ENCODE measurements at regions not wholly inside any gene's neighbourhood (a gene's known extent, or its start where the extent isn't known, plus 50 kb on each side); places are given as distances from the start of the nearest gene placed in this dataset.

DNA sequence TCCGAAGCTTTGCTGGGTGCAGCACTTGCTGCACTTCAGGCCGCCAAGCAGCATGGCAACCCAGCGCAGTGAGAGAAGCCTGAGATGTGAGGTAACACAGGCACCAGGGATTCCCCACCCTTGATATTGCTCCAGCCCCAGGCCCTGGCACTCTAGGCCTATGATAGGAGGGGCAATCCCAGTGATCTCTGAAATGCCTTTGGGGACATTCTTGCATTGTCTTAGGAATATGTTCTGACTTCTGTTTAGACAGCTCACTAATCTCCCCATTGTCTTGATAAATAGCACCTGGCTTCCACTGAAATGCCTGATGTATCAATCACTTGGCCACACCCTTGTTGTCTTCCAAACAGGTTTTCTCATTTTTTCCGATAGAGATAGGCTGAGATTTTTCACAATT is 102.8 kb downstream of the SOX14 start (continued):
- TF ChIP-seq, protein P1, sequence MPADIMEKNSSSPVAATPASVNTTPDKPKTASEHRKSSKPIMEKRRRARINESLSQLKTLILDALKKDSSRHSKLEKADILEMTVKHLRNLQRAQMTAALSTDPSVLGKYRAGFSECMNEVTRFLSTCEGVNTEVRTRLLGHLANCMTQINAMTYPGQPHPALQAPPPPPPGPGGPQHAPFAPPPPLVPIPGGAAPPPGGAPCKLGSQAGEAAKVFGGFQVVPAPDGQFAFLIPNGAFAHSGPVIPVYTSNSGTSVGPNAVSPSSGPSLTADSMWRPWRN (IDR thresholded peaks at IDR 0.05; ENCODE audit: low read depth): no peak
- no peak for TF ChIP-seq CBX8 (IDR thresholded peaks at IDR 0.05; ENCODE audit: borderline replicate concordance, extremely low read depth, low read depth, low read length, poor library complexity, severe bottlenecking)

DNA sequence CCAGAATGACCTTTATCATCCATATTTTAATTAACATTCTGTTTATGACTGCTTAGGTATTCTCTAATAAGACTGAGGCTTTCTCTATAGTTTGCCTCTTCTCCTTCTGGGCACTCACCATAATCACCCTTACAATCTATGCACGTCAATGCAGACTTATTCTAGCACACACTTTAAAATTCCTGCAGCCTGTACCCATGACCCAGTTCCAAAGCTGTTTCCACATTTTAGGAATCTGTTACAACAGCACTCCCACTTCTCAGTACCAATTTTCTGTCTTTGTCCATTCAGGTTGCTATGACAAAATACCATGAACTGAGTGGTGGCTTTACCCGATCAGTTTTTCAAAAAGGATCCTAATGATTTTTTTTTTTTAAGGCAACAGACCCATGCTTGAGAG is 103.5 kb downstream of the SOX14 start:
- no peaks in the 10 kb centered on the region for H4K20me1 ChIP-seq (replicated peaks; ENCODE audit: control insufficient read depth, insufficient read depth, low read length)
- BruUV-seq (replicated peaks): no TSS peak

More for the DNA sequence above, 103.5 kb downstream of the SOX14 start:
- ATAC-seq: no peak
- DNase-seq (ENCODE audit: extremely low read depth in 1 of 4, low spot score in 3 of 4): no peak
- no peaks in the 10 kb centered on the region for H3K27me3 ChIP-seq (ENCODE audit: control insufficient read depth in 2 of 2, insufficient read depth in 2 of 2, low read length in 2 of 2)
- TF ChIP-seq CREM (IDR thresholded peaks at IDR 0.05; ENCODE audit: low read depth): no peak
- no peak for TF ChIP-seq NELFE (IDR thresholded peaks at IDR 0.05; ENCODE audit: insufficient read depth, insufficient read length)
- no peak for TF ChIP-seq ZNF253 (CRISPR knock-in tag; conservative IDR thresholded peaks at IDR 0.05)
- TF ChIP-seq KHSRP (IDR thresholded peaks at IDR 0.05): no peak
- TF ChIP-seq, protein P2, sequence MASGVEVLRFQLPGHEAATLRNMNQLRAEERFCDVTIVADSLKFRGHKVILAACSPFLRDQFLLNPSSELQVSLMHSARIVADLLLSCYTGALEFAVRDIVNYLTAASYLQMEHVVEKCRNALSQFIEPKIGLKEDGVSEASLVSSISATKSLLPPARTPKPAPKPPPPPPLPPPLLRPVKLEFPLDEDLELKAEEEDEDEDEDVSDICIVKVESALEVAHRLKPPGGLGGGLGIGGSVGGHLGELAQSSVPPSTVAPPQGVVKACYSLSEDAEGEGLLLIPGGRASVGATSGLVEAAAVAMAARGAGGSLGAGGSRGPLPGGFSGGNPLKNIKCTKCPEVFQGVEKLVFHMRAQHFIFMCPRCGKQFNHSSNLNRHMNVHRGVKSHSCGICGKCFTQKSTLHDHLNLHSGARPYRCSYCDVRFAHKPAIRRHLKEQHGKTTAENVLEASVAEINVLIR (CRISPR knock-in tag; IDR thresholded peaks at IDR 0.05): no peak
- TF ChIP-seq ZNF140 (CRISPR knock-in tag; IDR thresholded peaks at IDR 0.05): no peak
- TF ChIP-seq ZNF41 (CRISPR knock-in tag; conservative IDR thresholded peaks at IDR 0.05): no peak
- no peak for TF ChIP-seq FOXM1 (IDR thresholded peaks at IDR 0.05; ENCODE audit: low read depth)
- TF ChIP-seq FOXM1 (CRISPR knock-in tag; IDR thresholded peaks at IDR 0.05; ENCODE audit: low read depth): no peak
- no peak for TF ChIP-seq NFRKB (IDR thresholded peaks at IDR 0.05; ENCODE audit: low read depth)
- no peak for TF ChIP-seq ZBTB17 (CRISPR knock-in tag; IDR thresholded peaks at IDR 0.05)
- TF ChIP-seq, protein P3, sequence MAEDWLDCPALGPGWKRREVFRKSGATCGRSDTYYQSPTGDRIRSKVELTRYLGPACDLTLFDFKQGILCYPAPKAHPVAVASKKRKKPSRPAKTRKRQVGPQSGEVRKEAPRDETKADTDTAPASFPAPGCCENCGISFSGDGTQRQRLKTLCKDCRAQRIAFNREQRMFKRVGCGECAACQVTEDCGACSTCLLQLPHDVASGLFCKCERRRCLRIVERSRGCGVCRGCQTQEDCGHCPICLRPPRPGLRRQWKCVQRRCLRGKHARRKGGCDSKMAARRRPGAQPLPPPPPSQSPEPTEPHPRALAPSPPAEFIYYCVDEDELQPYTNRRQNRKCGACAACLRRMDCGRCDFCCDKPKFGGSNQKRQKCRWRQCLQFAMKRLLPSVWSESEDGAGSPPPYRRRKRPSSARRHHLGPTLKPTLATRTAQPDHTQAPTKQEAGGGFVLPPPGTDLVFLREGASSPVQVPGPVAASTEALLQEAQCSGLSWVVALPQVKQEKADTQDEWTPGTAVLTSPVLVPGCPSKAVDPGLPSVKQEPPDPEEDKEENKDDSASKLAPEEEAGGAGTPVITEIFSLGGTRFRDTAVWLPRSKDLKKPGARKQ (CRISPR knock-in tag; IDR thresholded peaks at IDR 0.05): no peak
- TF ChIP-seq ZNF586 (CRISPR knock-in tag; conservative IDR thresholded peaks at IDR 0.05): no peak
- no peak for TF ChIP-seq ZSCAN32 (CRISPR knock-in tag; IDR thresholded peaks at IDR 0.05)
- no peak for TF ChIP-seq MCM2 (IDR thresholded peaks at IDR 0.05; ENCODE audit: low read depth)
- TF ChIP-seq CHD2 (IDR thresholded peaks at IDR 0.05; ENCODE audit: low read depth, low read length): no peak
- no peak overlapping the region for H3K9ac ChIP-seq (ENCODE audit: insufficient read depth in 1 of 2, low read depth in 2 of 2, low read length in 2 of 2)
- no peaks in the 10 kb centered on the region for H3K9me1 ChIP-seq (ENCODE audit: control insufficient read depth, insufficient read depth, low read length)
- no peaks in the 10 kb centered on the region for H3K79me2 ChIP-seq (ENCODE audit: control insufficient read depth, insufficient read depth, low read length)
- no peak overlapping the region for H2AFZ ChIP-seq (ENCODE audit: low read depth, low read length)
- no peak for FAIRE-seq
- ChIA-PET POLR2A (no interaction called here), CTCF (ENCODE audit: low intra/inter-chr PET ratio) (no interaction called here)
- no peak overlapping the region for H3K4me3 ChIP-seq
- no peaks in the 10 kb centered on the region for H3K9me3 ChIP-seq (replicated peaks; ENCODE audit: control insufficient read depth, insufficient read depth, low read depth, low read length)
- intact Hi-C loops (cut with micrococcal nuclease): no loop called here
- 4% methylated on average over 2 of the region's 2 CpGs for WGBS (ENCODE audit: insufficient coverage, low coverage, missing lambda C conversion rate)
- in situ Hi-C loops (cut with MboI): no loop called here
- H3K27ac ChIP-seq (ENCODE audit: extremely low read depth, low read depth, low read length): no peak overlapping the region
- no peak overlapping the region for H3K4me2 ChIP-seq (ENCODE audit: insufficient read depth, low read length)
- no peaks in the 10 kb centered on the region for H3K4me1 ChIP-seq (replicated peaks in 1 of 2; ENCODE audit: control insufficient read depth in 2 of 2, insufficient read depth in 2 of 2, low read length in 2 of 2)
- no peaks in the 10 kb centered on the region for H3K36me3 ChIP-seq (ENCODE audit: control insufficient read depth, insufficient read depth, low read length)
